ENCODE measurements at regions not wholly inside any gene's neighbourhood (a gene's known extent, or its start where the extent isn't known, plus 50 kb on each side); places are given as distances from the start of the nearest gene placed in this dataset.

GRCh38 chr7:45501791-45502190 is 72.4 kb upstream of the ADCY1 start:
- no peak overlapping the region for H3T11ph ChIP-seq (ENCODE audit: low read length)
- H3K23ac ChIP-seq (ENCODE audit: insufficient read length, low read depth, low read length) = no peak overlapping the region
- TF ChIP-seq CTCF (conservative IDR thresholded peaks at IDR 0.05) = no peak
- no peak overlapping the region for H2BK5ac ChIP-seq (ENCODE audit: insufficient read length, low read length)
- H3K79me2 ChIP-seq (ENCODE audit: insufficient read depth, low read length) = no peaks in the 10 kb centered on the region
- H4K5ac ChIP-seq (ENCODE audit: insufficient read length, low read depth, low read length) = no peak overlapping the region
- H3K27me3 ChIP-seq (ENCODE audit: insufficient read depth, low read length) = no peaks in the 10 kb centered on the region
- no peaks in the 10 kb centered on the region for H4K20me1 ChIP-seq (ENCODE audit: control insufficient read depth, insufficient read depth, insufficient read length)
- H3K18ac ChIP-seq (ENCODE audit: insufficient read length, low read depth, low read length) = no peak overlapping the region
- no peak overlapping the region for H3K9ac ChIP-seq (ENCODE audit: extremely low read depth, insufficient read length, low read length)
- no peak overlapping the region for H2BK12ac ChIP-seq (ENCODE audit: insufficient read length, low read depth, low read length)
- no peak overlapping the region for H3K4ac ChIP-seq (ENCODE audit: low read depth, low read length)
- peaks cover 14% of the 10 kb centered on the region for H3K9me3 ChIP-seq (ENCODE audit: control insufficient read depth, low read depth, low read length)
- H3K14ac ChIP-seq (ENCODE audit: insufficient read depth, low read length) = no peak overlapping the region
- H3K4me1 ChIP-seq (ENCODE audit: insufficient read depth, low read length) = peaks cover 6% of the 10 kb centered on the region; the same call in 1 of the 2 replicates
- no peak for DNase-seq
- peaks cover 33 to 34% of the 10 kb centered on the region in 2 experiments for H3K4me1 Mint-ChIP-seq
- H2BK20ac ChIP-seq (ENCODE audit: low read depth, low read length, poor library complexity, severe bottlenecking) = no peak overlapping the region
- no peak overlapping the region for H3K4me2 ChIP-seq (ENCODE audit: insufficient read depth, insufficient read length, low read length)
- H2BK120ac ChIP-seq (ENCODE audit: low read depth, low read length, poor library complexity, severe bottlenecking) = no peak overlapping the region
- H3K4me3 Mint-ChIP-seq = no peak overlapping the region
- peaks cover 7% of the 10 kb centered on the region for H3K27me3 Mint-ChIP-seq (ENCODE audit: low read depth)
- no CpG with 5 or more reads among the region's 2 CpGs for WGBS (ENCODE audit: extremely low coverage, insufficient read length, low lambda C conversion rate)
- H3K27ac Mint-ChIP-seq = peak overlapping the region in 1 of 3 experiments; percentile 78; a peak in 2 of 7 replicates
- H3K9me3 Mint-ChIP-seq = peaks cover 24 to 34% of the 10 kb centered on the region in 2 experiments
- H4K8ac ChIP-seq (replicated peaks; ENCODE audit: insufficient read length, low read depth, low read length) = no peak overlapping the region
- peaks cover 18 to 21% (median 21%) of the 10 kb centered on the region in 3 experiments for H3K36me3 Mint-ChIP-seq (ENCODE audit: insufficient read depth in 1 of 3, low read depth in 3 of 3)
- H2AFZ ChIP-seq (ENCODE audit: low read length) = no peak overlapping the region
- H3K79me1 ChIP-seq (ENCODE audit: insufficient read depth, low read depth, low read length, poor library complexity, severe bottlenecking) = no peaks in the 10 kb centered on the region
- H3K23me2 ChIP-seq (ENCODE audit: insufficient read length, low read depth, low read length, poor library complexity, severe bottlenecking) = no peaks in the 10 kb centered on the region
- no peak overlapping the region for H3K56ac ChIP-seq (ENCODE audit: insufficient read length, low read depth, low read length)
- no peak overlapping the region for H2BK15ac ChIP-seq (ENCODE audit: low read depth, low read length)
- no peak overlapping the region for H2AK5ac ChIP-seq (ENCODE audit: insufficient read length, low read length)
- H3K27ac ChIP-seq (ENCODE audit: insufficient read length, low read depth, low read length) = no peak overlapping the region
- H4K91ac ChIP-seq (ENCODE audit: insufficient read length, low read depth, low read length) = no peak overlapping the region
